Right kidney (tissue), 1 donor: ENCODE measurements at regions not wholly inside any gene's neighbourhood (a gene's known extent, or its start where the extent isn't known, plus 50 kb on each side); places are given as distances from the start of the nearest gene placed in this dataset.

Source experiments
- DNase-seq: peaks from one replicate; pipeline ENCODE4 v3.0.0-alpha.2; 2016

DNA sequence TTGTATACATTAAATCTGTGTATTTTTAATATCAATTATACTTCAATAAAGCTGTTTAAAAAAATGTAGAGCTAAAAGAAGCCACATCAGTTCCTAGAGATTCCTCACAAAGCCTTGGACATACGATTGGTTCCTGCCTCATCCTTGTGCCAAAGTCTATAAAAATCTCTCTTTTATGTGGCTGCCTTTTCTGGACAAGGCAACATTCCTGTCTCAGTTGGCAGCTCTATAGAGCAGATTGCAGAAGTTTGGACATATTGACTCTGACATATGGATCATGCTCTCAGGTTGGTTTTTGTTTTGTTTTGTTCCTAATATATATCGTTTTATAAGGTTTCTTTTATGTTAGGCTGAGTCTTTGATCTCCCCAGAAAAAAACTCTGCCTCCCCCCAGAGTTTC, 148.9 kb downstream of the MAFB start:
- DNase-seq = no peak

DNA sequence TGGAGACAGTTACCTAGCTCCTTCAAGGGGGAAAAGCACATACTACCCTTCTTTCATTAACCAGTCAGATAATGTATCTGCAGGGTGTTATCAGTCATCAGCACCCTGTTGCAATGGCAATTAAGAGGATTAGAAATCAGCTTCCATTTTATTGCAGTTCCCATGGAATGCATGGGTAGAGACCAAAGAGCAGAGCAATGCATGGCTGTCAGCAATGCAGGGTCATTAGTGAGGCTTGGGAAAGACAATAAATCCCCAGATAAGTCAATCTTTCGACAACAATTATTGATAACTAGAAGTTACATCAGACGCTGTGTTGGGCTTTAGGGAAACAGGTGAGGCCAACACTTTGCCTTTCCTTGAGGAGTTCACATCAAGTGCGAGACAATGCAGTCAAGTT, 150.9 kb downstream of the MAFB start:
- DNase-seq = no peak

GRCh38 chr20:40536808-40537207, 152.2 kb downstream of the MAFB start:
- DNase-seq = no peak

DNA sequence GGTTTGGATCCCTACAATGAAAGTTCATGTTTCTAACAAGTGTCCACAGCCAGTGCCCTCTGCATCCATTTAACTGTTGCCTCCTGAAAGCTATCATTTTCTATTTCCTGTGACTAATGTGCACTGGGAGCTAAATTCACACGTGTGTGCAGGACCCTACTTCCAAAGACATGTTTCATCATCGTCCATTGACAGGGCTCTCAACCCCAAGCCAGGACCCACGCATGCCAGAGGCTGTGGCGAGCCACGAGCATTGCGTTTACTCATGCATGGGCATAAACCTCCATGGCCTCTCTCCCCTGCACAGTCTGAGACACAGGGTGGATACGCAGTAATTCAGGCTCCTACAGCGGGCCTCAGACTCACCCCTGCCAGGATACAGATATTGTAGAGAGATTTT, 153.2 kb downstream of the MAFB start:
- DNase-seq = no peak

DNA sequence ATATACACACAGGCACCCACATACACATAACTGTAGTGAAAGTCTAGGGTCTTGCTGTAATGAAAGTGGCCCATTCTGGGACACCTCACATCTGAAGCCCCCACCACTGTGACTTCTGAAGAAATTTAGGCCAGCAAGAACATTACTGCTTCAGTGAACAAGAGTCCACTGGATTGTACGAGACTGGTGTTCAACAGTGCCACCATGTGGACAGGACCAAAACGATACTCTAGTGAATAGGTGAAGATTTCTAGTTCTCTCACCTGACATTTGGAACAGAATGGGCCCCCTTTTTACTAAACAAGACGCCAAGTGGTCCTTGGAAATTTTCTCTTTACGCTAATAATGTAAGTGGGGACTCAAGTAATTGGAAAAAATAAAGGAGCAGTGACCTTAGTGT, 156.9 kb downstream of the MAFB start:
- no peak for DNase-seq

- no peak for DNase-seq
Observed at GRCh38 chr20:40525351-40525750, 163.7 kb downstream of the MAFB start.

DNA sequence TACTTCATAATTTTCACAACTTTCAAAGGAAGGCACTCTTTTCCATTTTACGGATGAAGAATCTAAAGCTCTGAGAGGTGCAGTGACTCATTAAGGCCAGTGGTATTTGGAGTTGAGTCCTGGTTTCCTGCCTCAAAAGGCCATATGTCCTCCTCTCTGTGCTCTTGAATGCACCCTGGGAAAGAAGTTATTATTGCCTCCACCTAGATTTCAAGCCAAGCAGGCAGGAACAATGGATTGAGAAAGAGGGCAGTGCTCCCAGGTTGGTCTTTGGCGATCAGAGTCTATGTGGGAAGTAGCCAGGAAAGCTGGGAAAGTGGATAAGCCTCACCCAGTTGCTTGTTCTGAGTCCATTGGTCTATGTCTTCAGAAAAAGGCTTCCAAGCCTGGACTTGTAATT, 165.0 kb downstream of the MAFB start:
- no peak for DNase-seq

DNA sequence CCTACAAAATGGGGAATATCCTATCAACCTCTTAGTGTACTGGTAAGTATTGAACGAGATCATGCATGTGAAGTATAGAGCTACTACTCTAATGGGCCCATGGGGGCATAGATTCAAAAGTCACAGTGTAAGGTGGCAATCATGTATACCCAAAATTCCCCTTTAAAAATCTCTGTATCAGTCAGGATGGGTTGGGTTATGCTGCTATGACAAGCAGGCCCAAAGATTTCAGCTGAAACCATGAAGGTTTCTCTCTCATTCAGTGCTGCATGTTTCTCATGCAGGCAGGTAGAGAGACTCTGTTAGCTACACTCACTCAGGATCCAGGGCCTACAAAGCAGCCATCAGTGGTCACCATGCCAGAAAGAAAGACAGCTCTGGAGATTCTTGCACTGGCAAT, 166.6 kb downstream of the MAFB start:
- DNase-seq = no peak

DNA sequence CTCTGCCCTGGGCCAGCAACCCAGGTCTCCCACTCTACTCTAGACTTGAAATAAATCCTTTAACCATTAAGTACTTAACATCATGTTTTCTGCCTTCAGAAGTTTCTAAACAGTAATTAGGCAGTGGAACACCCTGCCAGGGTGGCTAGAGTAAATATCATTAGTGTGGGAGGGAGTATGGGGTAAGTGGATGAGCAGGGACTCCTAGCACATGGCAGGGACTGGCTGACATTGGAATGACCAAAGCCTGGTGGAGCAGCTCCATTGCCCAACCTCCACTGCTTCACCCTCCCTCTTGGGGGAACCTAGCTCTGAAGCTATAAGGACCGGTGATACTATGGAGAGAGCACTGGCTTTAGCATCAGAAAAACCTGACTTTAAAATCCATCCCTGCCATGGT, 167.1 kb downstream of the MAFB start:
- DNase-seq = no peak

GRCh38 chr20:40519918-40520317, 169.1 kb downstream of the MAFB start:
- DNase-seq = no peak

- no peak for DNase-seq
Observed at GRCh38 chr20:40512994-40513393, 176.0 kb downstream of the MAFB start.

GRCh38 chr20:40512591-40512990, 176.4 kb downstream of the MAFB start:
- DNase-seq = no peak

DNA sequence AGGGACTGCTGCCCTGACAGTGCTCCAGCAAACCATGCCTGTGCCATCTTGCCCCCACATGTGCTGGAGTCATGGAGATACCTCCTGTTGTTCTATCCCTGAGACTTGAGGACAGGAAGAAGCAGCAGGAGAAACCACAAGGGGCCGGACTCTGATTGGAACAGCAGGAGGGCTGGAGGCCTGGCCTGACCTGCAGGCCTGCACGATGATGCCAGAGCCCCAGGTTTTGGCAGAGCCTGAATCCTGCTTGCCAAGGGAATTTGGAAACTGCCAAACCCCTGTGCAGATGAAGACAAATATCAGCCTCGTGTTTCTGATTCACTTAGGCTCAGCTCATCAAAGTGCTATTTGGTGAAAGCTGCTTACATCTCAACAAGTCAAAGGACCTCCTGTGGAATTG, 177.6 kb downstream of the MAFB start:
- DNase-seq = no peak

GRCh38 chr20:40510622-40511021, 178.4 kb downstream of the MAFB start:
- no peak for DNase-seq

- DNase-seq = no peak
Observed at GRCh38 chr20:40508821-40509220, 180.2 kb downstream of the MAFB start.

- no peak for DNase-seq
Observed at GRCh38 chr20:40506537-40506939, 182.5 kb downstream of the MAFB start.

DNA sequence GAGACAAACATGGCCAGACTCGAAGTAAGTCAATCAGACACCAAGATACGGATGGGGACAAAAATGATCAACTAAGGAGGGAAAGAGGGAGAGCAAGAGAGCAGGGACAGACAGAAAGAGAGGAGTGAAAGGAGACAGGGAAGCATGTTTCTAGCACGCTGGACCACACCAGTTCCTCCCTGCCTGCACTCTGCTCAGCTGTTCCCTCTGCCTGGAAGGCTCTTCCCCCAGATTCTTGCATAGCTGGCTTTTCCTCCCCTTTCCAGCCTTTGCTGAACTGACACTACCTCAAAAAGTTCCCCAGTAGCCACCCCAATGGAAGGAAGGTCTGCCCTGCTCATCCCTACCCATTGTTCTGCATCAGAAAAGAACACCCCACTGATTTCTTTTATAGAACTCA, 185.9 kb downstream of the MAFB start:
- DNase-seq = peak; percentile 21

GRCh38 chr20:40502576-40502975, 186.5 kb downstream of the MAFB start:
- DNase-seq = no peak

DNA sequence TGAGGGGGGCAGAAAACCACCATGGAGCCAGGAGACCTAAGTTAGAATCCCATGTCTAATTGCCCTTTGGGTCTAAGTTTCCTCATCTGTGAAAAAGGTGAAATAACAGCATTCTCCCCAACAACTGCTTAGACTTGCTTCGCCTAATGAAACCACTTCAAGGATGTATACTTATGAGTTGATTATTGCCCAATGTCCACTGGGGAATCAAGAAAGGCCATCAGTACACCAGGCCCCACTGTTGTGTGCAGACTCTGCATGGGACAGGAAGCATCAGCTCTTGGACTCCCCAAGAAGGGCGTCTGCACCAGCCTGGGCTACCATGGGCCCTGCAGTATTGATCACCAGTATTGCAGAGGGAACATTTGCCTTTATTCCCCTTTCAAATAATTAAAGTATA, 189.6 kb downstream of the MAFB start:
- DNase-seq = no peak

- DNase-seq = no peak
Observed at GRCh38 chr20:40497899-40498691, 190.9 kb downstream of the MAFB start.

DNA sequence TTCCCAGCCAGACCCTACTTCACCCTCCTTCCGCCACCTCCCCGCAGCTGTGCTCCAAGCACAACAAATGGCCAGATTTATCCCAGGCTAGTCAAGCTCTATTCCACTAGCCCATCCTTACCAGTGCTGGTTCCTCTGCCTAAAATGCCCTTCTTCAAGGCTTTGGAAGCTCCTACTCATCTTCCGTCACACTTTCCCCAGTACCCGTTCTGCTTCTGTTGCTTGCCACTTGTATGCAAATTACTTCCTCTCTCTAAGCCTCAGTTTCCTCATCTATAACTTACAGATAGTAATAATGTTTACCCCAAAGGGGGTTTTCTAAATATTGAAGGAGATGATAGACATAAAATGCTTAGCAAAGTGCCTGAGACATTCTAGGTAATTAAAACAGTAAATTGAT, 193.1 kb downstream of the MAFB start:
- DNase-seq = no peak

GRCh38 chr20:40494248-40494647, 194.8 kb downstream of the MAFB start:
- no peak for DNase-seq

DNA sequence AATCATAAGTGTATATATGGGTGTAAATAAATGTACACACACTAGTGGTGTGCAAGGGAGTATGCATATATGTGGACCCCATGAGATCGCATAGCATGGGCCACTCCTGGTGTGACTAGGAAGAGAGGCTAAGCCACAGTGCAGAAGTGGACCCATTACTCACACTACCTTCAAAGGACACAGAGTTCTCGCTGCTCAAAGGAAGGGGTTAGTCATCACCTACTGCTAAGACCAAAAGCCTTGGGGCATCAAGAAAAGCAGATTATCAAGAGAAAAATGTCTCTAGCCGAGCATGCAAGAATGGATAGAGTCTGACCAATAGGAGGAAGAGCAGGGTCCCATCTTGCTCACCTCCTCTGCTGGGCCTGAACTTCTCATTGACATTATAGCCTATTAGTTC, 195.5 kb downstream of the MAFB start:
- DNase-seq = no peak

DNA sequence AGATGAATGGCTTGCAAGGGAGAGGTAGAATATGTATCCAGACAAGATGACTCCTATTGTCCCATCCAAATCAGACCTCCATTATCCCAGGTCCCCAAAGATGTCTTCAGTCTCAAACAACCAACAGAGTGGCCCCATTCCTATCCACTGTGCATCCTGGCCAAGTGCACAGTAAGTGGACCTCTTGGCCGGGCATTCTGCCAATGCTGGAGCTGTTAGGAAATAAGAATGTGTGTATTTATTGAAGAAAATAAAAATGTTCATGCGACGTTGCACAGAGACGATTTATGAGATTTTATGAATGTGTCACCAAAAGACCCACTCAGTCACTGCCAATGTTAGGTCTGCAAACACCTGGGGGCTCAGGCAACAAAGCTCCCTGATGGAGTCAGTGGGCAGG, 196.0 kb downstream of the MAFB start:
- DNase-seq = no peak

DNA sequence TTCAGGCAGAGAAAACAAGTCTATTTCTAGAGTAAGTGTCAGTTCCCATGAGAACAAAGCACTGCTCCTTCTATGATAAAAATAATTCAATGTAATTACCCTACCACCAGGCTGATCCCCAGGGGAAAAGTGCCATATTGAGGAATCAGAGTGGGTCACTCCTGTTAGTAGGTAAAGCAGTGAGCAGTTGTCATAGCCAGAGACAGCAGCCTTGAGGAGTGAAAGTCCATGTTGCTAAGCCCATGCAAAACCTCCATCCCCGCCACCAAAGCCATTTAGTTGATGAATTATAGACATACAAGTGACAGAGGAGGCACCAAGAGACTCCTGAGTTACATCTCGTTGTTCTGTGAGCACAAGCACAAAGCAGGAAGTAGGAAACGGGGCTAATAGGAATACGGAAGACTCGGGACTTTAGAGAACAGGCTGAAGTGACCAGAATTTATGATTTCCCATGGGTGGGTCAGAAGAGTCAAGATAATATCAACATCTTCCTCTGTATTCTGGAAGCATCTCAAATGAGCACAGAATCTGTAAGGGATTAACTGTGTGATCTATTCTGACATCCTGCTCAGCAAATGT, 197.9 kb downstream of the MAFB start:
- DNase-seq = no peak
